Activated T-cell treated with anti-CD3 and anti-CD28 coated beads, Interleukin-2, amount 50 U/mL, for 24 hours (primary cell): ENCODE measurements at regions not wholly inside any gene's neighbourhood (a gene's known extent, or its start where the extent isn't known, plus 50 kb on each side); places are given as distances from the start of the nearest gene placed in this dataset.
"Not testable (repeated sequence)": the region's sequence is repeated elsewhere in the genome, so short reads cannot be mapped to it uniquely, and the experiment has no call there.

Experiments
- DNase-seq: peaks from one replicate; pipeline ENCODE4 v3.0.0-alpha.2; 2020
- H3K27ac Mint-ChIP-seq: 2 replicates; pipeline ENCODE4 v1.8.0; 2020; ENCODE audit warnings: mild to moderate bottlenecking, mixed read lengths
- H3K27me3 Mint-ChIP-seq: 2 replicates; pipeline ENCODE4 v1.8.0; 2020; ENCODE audit warnings: mixed read lengths
- H3K36me3 Mint-ChIP-seq: 2 replicates; pipeline ENCODE4 v1.8.0; 2020; ENCODE audit warnings: low read depth, mixed read lengths
- H3K4me1 Mint-ChIP-seq: 2 replicates; pipeline ENCODE4 v1.8.0; 2020; ENCODE audit warnings: low read depth, mixed read lengths
- H3K4me3 Mint-ChIP-seq: 2 replicates; pipeline ENCODE4 v1.8.0; 2020; ENCODE audit warnings: mild to moderate bottlenecking, moderate library complexity, mixed read lengths
- H3K9me3 Mint-ChIP-seq: 2 replicates; pipeline ENCODE4 v1.8.0; 2020; ENCODE audit warnings: mixed read lengths

- DNase-seq = no peak
- Mint-ChIP-seq H3K4me3 (no peak overlapping the region), H3K27ac (no peak overlapping the region), H3K36me3 (no peaks in the 10 kb centered on the region), H3K9me3 (no peaks in the 10 kb centered on the region), H3K27me3 (peaks cover 13% of the 10 kb centered on the region), H3K4me1 (no peaks in the 10 kb centered on the region)
Measured at GRCh38 chr11:69950120-69950519, 128.0 kb upstream of the ANO1 start.

- Mint-ChIP-seq H3K36me3 (no peaks in the 10 kb centered on the region), H3K27me3 (peaks cover 13% of the 10 kb centered on the region), H3K9me3 (no peaks in the 10 kb centered on the region), H3K27ac (no peak overlapping the region), H3K4me1 (no peaks in the 10 kb centered on the region), H3K4me3 (no peak overlapping the region)
- no peak for DNase-seq
Measured at GRCh38 chr11:69950621-69951020, 127.5 kb upstream of the ANO1 start.

- H3K4me1 Mint-ChIP-seq = no peaks in the 10 kb centered on the region
- H3K4me3 Mint-ChIP-seq = no peak overlapping the region
- no peaks in the 10 kb centered on the region for H3K9me3 Mint-ChIP-seq
- no peak overlapping the region for H3K27ac Mint-ChIP-seq
- peaks cover 15% of the 10 kb centered on the region for H3K27me3 Mint-ChIP-seq
- no peaks in the 10 kb centered on the region for H3K36me3 Mint-ChIP-seq
- DNase-seq = no peak
Measured at GRCh38 chr11:69951821-69952220, 126.3 kb upstream of the ANO1 start.

- not testable (repeated sequence) for H3K36me3 Mint-ChIP-seq, H3K9me3 Mint-ChIP-seq, H3K4me3 Mint-ChIP-seq, H3K4me1 Mint-ChIP-seq, DNase-seq, H3K27ac Mint-ChIP-seq
- H3K27me3 Mint-ChIP-seq = peaks cover 21% of the 10 kb centered on the region
Measured at GRCh38 chr11:69952229-69952975, 125.7 kb upstream of the ANO1 start.

- H3K36me3 Mint-ChIP-seq = no peaks in the 10 kb centered on the region
- no peak overlapping the region for H3K4me3 Mint-ChIP-seq
- peaks cover 18% of the 10 kb centered on the region for H3K27me3 Mint-ChIP-seq
- no peaks in the 10 kb centered on the region for H3K9me3 Mint-ChIP-seq
- no peaks in the 10 kb centered on the region for H3K4me1 Mint-ChIP-seq
- H3K27ac Mint-ChIP-seq = no peak overlapping the region
- DNase-seq = no peak
Measured at GRCh38 chr11:69953356-69953755, 124.8 kb upstream of the ANO1 start.

- Mint-ChIP-seq H3K27ac (no peak overlapping the region), H3K4me3 (no peak overlapping the region)
Measured at GRCh38 chr11:69954756-69955155, 123.4 kb upstream of the ANO1 start.

GRCh38 chr11:69956669-69957190, 121.4 kb upstream of the ANO1 start:
- no peaks in the 10 kb centered on the region for H3K9me3 Mint-ChIP-seq
- H3K27ac Mint-ChIP-seq = no peak overlapping the region
- no peak overlapping the region for H3K4me3 Mint-ChIP-seq
- H3K27me3 Mint-ChIP-seq = peaks cover 22% of the 10 kb centered on the region
- H3K4me1 Mint-ChIP-seq = no peaks in the 10 kb centered on the region
- no peaks in the 10 kb centered on the region for H3K36me3 Mint-ChIP-seq
- no peak for DNase-seq

More at GRCh38 chr11:69954756-69955155, 123.4 kb upstream of the ANO1 start:
- DNase-seq = no peak
- H3K4me1 Mint-ChIP-seq = no peaks in the 10 kb centered on the region
- H3K27me3 Mint-ChIP-seq = peaks cover 14% of the 10 kb centered on the region
- H3K9me3 Mint-ChIP-seq = no peaks in the 10 kb centered on the region
- H3K36me3 Mint-ChIP-seq = no peaks in the 10 kb centered on the region

- Mint-ChIP-seq H3K36me3 (no peaks in the 10 kb centered on the region), H3K9me3 (no peaks in the 10 kb centered on the region), H3K4me3 (no peak overlapping the region), H3K27ac (no peak overlapping the region), H3K4me1 (no peaks in the 10 kb centered on the region), H3K27me3 (peaks cover 24% of the 10 kb centered on the region)
- no peak for DNase-seq
Measured at GRCh38 chr11:69957849-69958248, 120.3 kb upstream of the ANO1 start.

- no peak overlapping the region for H3K4me3 Mint-ChIP-seq
- DNase-seq = no peak
- H3K27ac Mint-ChIP-seq = no peak overlapping the region
- H3K27me3 Mint-ChIP-seq = peaks cover 24% of the 10 kb centered on the region
- H3K9me3 Mint-ChIP-seq = no peaks in the 10 kb centered on the region
- no peaks in the 10 kb centered on the region for H3K36me3 Mint-ChIP-seq
- no peaks in the 10 kb centered on the region for H3K4me1 Mint-ChIP-seq
Measured at GRCh38 chr11:69958308-69958707, 119.8 kb upstream of the ANO1 start.

- Mint-ChIP-seq H3K27ac (no peak overlapping the region), H3K4me1 (no peaks in the 10 kb centered on the region), H3K9me3 (no peaks in the 10 kb centered on the region), H3K4me3 (no peak overlapping the region), H3K36me3 (no peaks in the 10 kb centered on the region), H3K27me3 (peaks cover 24% of the 10 kb centered on the region)
- no peak for DNase-seq
Measured at GRCh38 chr11:69959461-69959860, 118.7 kb upstream of the ANO1 start.

GRCh38 chr11:69961738-69962137, 116.4 kb upstream of the ANO1 start:
- Mint-ChIP-seq H3K4me1 (no peaks in the 10 kb centered on the region), H3K4me3 (no peak overlapping the region), H3K9me3 (no peaks in the 10 kb centered on the region), H3K27ac (no peak overlapping the region), H3K27me3 (peaks cover 22% of the 10 kb centered on the region), H3K36me3 (no peaks in the 10 kb centered on the region)
- no peak for DNase-seq

GRCh38 chr11:69962152-69962551, 116.0 kb upstream of the ANO1 start:
- DNase-seq = no peak
- Mint-ChIP-seq H3K4me1 (no peaks in the 10 kb centered on the region), H3K27ac (no peak overlapping the region), H3K36me3 (no peaks in the 10 kb centered on the region), H3K27me3 (peaks cover 19% of the 10 kb centered on the region), H3K9me3 (no peaks in the 10 kb centered on the region), H3K4me3 (no peak overlapping the region)

- Mint-ChIP-seq H3K4me1 (no peaks in the 10 kb centered on the region), H3K36me3 (no peaks in the 10 kb centered on the region), H3K27me3 (peaks cover 15% of the 10 kb centered on the region), H3K27ac (no peak overlapping the region), H3K4me3 (no peak overlapping the region), H3K9me3 (no peaks in the 10 kb centered on the region)
- DNase-seq = no peak
Measured at GRCh38 chr11:69963533-69964246, 114.4 kb upstream of the ANO1 start.

GRCh38 chr11:69964247-69964643, 113.9 kb upstream of the ANO1 start:
- Mint-ChIP-seq H3K9me3 (no peaks in the 10 kb centered on the region), H3K4me1 (no peaks in the 10 kb centered on the region), H3K4me3 (no peak overlapping the region), H3K27me3 (peaks cover 17% of the 10 kb centered on the region), H3K27ac (no peak overlapping the region), H3K36me3 (no peaks in the 10 kb centered on the region)
- no peak for DNase-seq
